ENCODE measurements at regions not wholly inside any gene's neighbourhood (a gene's known extent, or its start where the extent isn't known, plus 50 kb on each side); places are given as distances from the start of the nearest gene placed in this dataset.

GRCh38 chr20:6583134-6583738 lies 184.2 kb upstream of the BMP2 start:
- peak in 1 of 2 donors; percentile 56 for DNase-seq (ENCODE audit: low spot score in 2 of 2)
- Histone ChIP-seq H3K4me3 (no peak overlapping the region), H3K4me1 (peaks cover 0 to 5% (median 0%) of the 10 kb centered on the region in 4 donors), H3K36me3 (no peaks in the 10 kb centered on the region), H3K27me3 (no peaks in the 10 kb centered on the region), H3K9me3 (no peaks in the 10 kb centered on the region), H3K27ac (no peak overlapping the region)
- TF ChIP-seq EP300 (IDR thresholded peaks at IDR 0.05) (no peak), CTCF (IDR thresholded peaks at IDR 0.05) (peak; percentile 47 to 63 (median 51))
- 69 to 70% methylated on average over 6 of the region's 6 CpGs for WGBS, 2 donors

GRCh38 chr20:6582449-6582848 lies 185.0 kb upstream of the BMP2 start:
- Histone ChIP-seq H3K36me3 (no peaks in the 10 kb centered on the region), H3K9me3 (no peaks in the 10 kb centered on the region), H3K4me1 (peaks cover 0 to 5% (median 0%) of the 10 kb centered on the region in 4 donors), H3K27ac (no peak overlapping the region), H3K4me3 (no peak overlapping the region), H3K27me3 (no peaks in the 10 kb centered on the region)
- no peak for TF ChIP-seq CTCF (IDR thresholded peaks at IDR 0.05)
- TF ChIP-seq POLR2A (IDR thresholded peaks at IDR 0.05) = no peak
- no peak for TF ChIP-seq EP300 (IDR thresholded peaks at IDR 0.05)
- no peak for DNase-seq (ENCODE audit: low spot score in 2 of 2)
- 67 to 75% methylated on average over 2 of the region's 2 CpGs for WGBS, 2 donors

- Histone ChIP-seq H3K36me3 (no peaks in the 10 kb centered on the region), H3K4me3 (no peak overlapping the region), H3K9me3 (no peaks in the 10 kb centered on the region), H3K4me1 (peaks cover 0 to 12% (median 0%) of the 10 kb centered on the region in 4 donors), H3K27ac (no peak overlapping the region), H3K27me3 (no peaks in the 10 kb centered on the region)
- DNase-seq (ENCODE audit: low spot score in 2 of 2) = no peak
- 51 to 65% methylated on average over 4 of the region's 4 CpGs for WGBS, 2 donors
- no peak for TF ChIP-seq EP300 (IDR thresholded peaks at IDR 0.05)
- TF ChIP-seq CTCF (IDR thresholded peaks at IDR 0.05) = no peak
- TF ChIP-seq POLR2A (IDR thresholded peaks at IDR 0.05) = no peak
Observed at GRCh38 chr20:6580486-6580885, 187.0 kb upstream of the BMP2 start.

- H3K27ac ChIP-seq = no peak overlapping the region
- 42 to 46% methylated on average over 3 of the region's 3 CpGs for WGBS, 2 donors
Observed at GRCh38 chr20:6579824-6580223, 187.7 kb upstream of the BMP2 start.

More at GRCh38 chr20:6579824-6580223, 187.7 kb upstream of the BMP2 start:
- TF ChIP-seq EP300 (IDR thresholded peaks at IDR 0.05) = no peak
- TF ChIP-seq POLR2A (IDR thresholded peaks at IDR 0.05) = no peak
- no peak for TF ChIP-seq CTCF (IDR thresholded peaks at IDR 0.05)
- peaks cover 0 to 12% (median 0%) of the 10 kb centered on the region in 4 donors for H3K4me1 ChIP-seq
- no peaks in the 10 kb centered on the region for H3K9me3 ChIP-seq
- H3K4me3 ChIP-seq = no peak overlapping the region
- DNase-seq (ENCODE audit: low spot score in 2 of 2) = no peak
- no peaks in the 10 kb centered on the region for H3K36me3 ChIP-seq
- no peaks in the 10 kb centered on the region for H3K27me3 ChIP-seq
